Muscle of leg (tissue), 3 donors: ENCODE measurements at regions not wholly inside any gene's neighbourhood (a gene's known extent, or its start where the extent isn't known, plus 50 kb on each side); places are given as distances from the start of the nearest gene placed in this dataset.

ENCODE experiments used
- DNase-seq: peaks from one replicate; pipeline ENCODE4 v3.0.0; 2013
- H3K27ac ChIP-seq: one replicate; pipeline ENCODE4 v1.5.1; 2013; ENCODE audit warnings: mild to moderate bottlenecking, low read length, control low read depth
- H3K27me3 ChIP-seq: one replicate; pipeline ENCODE4 v1.6.1; 2013; ENCODE audit warnings: low read length; ENCODE audit not compliant: control insufficient read depth, insufficient read depth
- H3K36me3 ChIP-seq: one replicate; pipeline ENCODE4 v1.6.1; 2013; ENCODE audit warnings: low read length; ENCODE audit not compliant: control insufficient read depth, insufficient read depth
- H3K4me1 ChIP-seq: one replicate; pipeline ENCODE4 v1.6.1; 2013; ENCODE audit warnings: low read length; ENCODE audit not compliant: control insufficient read depth, insufficient read depth
- H3K4me3 ChIP-seq: one replicate; pipeline ENCODE4 v1.5.1; 2013; ENCODE audit warnings: low read length, control low read depth
- H3K9me3 ChIP-seq: replicated peaks from 2 replicates; pipeline ENCODE4 v1.6.1; 2013; ENCODE audit warnings: low read depth, low read length; ENCODE audit not compliant: control insufficient read depth
- WGBS: methylation state at CpG from one replicate; pipeline ENCODE4 v1.1.5; 2013; ENCODE audit warnings: missing lambda C conversion rate; ENCODE audit not compliant: insufficient coverage; 5-methylcytosine and 5-hydroxymethylcytosine counted together

DNA sequence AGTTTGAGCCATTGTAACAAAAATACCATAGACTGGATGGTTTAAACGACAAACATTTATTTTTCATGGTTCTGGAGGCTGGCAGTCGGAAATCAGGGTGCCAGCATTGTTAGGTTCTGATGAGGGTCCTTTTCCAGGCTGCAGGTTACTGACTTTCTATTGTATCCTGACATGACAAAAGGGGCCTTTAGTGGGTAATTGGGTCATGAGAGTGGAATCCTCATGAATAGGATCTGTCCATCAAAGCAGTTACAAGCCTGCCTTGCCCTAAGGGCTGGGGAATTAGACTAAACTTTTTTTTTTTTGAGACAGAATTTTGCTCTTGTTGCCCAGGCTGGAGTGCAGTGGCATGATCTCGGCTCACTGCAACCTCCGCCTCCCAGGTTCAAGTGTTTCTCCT, 347.9 kb upstream of the TSHZ2 start:
- no peak for DNase-seq
- no CpG with 5 or more reads among the region's 4 CpGs for WGBS
- Histone ChIP-seq H3K36me3 (no peaks in the 10 kb centered on the region), H3K27ac (no peak overlapping the region), H3K27me3 (no peaks in the 10 kb centered on the region), H3K4me3 (no peak overlapping the region), H3K9me3 (no peaks in the 10 kb centered on the region), H3K4me1 (no peaks in the 10 kb centered on the region)

DNA sequence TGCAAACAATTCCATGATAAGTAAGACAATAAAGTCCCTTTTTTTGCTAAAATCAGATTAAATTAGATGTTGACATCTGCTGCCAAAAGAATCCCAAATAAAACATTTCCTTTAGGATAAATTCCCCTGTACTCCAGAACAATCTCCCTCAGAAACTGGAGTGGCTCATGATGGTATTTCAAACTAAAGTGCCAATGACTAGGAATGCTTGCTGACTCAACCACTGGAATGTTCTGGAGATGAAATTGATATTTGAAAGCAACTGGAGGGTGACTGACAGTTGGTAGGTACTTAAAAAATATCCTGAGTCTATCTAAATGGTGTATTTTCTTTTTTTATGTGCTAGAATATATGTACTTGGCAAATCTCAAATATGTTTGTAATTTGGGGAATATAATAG, 350.1 kb upstream of the TSHZ2 start:
- H3K4me3 ChIP-seq = no peak overlapping the region
- no peak overlapping the region for H3K27ac ChIP-seq
- H3K36me3 ChIP-seq = no peaks in the 10 kb centered on the region
- DNase-seq = no peak
- no peaks in the 10 kb centered on the region for H3K9me3 ChIP-seq
- H3K4me1 ChIP-seq = no peaks in the 10 kb centered on the region
- no peaks in the 10 kb centered on the region for H3K27me3 ChIP-seq

DNA sequence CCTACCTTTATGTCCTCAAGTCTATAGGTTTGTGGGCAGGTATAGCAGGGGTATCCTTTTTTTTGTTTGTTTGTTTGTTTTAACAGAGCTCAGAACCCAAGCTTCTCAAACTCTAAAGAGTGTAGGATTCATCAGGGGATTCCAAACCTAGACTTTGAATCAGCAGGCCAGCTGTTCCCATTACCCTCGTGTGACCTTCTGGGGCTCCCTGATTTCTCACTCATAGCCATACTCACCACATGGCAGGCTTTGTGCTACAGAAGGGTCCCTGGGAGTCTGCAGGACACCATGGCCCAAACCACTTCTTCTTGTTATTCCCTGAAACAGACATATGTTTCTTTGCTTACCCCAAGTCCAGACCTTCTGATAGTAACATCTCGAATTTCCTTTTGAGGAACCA, 350.8 kb upstream of the TSHZ2 start:
- DNase-seq = no peak
- Histone ChIP-seq H3K4me1 (no peaks in the 10 kb centered on the region), H3K27me3 (no peaks in the 10 kb centered on the region), H3K27ac (no peak overlapping the region), H3K4me3 (no peak overlapping the region), H3K9me3 (no peaks in the 10 kb centered on the region), H3K36me3 (no peaks in the 10 kb centered on the region)
- WGBS = 80% methylated on average over 2 of the region's 2 CpGs

DNA sequence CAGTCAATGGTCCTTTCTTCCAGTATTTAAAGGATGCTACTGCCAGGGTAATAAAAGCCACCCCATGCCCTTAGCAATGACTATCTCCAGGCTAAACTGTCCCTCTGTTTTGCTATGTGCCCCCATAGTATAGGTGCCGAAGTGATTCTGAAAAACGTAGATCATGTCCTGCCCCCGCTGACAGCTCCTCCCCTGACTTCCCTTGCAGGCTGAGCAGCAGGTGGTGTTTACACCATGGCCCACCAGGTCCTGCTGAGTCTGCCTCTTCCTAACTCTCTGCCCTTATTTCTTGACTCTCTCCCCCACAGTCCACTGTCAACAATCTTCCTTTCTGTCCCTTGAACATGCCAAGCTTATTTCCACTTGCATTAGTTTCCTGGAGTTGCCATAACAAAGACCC, 352.5 kb upstream of the TSHZ2 start:
- Histone ChIP-seq H3K4me1 (no peaks in the 10 kb centered on the region), H3K27ac (no peak overlapping the region), H3K9me3 (no peaks in the 10 kb centered on the region), H3K36me3 (no peaks in the 10 kb centered on the region), H3K27me3 (no peaks in the 10 kb centered on the region), H3K4me3 (no peak overlapping the region)
- WGBS = 67% methylated on average over 2 of the region's 3 CpGs
- DNase-seq = no peak

DNA sequence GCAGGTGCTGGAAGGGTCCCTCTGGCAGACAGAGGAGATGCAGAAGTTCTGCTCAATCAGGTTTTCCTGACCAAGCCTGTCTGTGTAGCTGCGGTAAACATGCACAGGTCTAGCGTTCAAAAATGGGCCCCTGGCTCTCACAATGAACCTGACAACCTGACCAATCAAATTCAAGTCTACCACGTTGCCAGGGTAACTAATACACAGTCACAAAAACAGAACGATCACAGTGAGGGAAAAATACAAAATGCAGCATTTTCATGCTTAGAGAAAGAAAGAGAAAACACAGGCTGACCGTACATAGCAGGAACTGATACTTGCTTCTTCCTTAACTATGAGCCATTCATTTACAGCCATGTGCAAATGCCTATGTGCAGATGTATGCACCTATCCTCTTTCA, 353.1 kb upstream of the TSHZ2 start:
- no peaks in the 10 kb centered on the region for H3K4me1 ChIP-seq
- H3K27me3 ChIP-seq = no peaks in the 10 kb centered on the region
- WGBS = 7% methylated on average over 2 of the region's 5 CpGs
- DNase-seq = peak; percentile 32
- H3K9me3 ChIP-seq = no peaks in the 10 kb centered on the region
- H3K27ac ChIP-seq = no peak overlapping the region
- H3K36me3 ChIP-seq = no peaks in the 10 kb centered on the region
- no peak overlapping the region for H3K4me3 ChIP-seq

DNA sequence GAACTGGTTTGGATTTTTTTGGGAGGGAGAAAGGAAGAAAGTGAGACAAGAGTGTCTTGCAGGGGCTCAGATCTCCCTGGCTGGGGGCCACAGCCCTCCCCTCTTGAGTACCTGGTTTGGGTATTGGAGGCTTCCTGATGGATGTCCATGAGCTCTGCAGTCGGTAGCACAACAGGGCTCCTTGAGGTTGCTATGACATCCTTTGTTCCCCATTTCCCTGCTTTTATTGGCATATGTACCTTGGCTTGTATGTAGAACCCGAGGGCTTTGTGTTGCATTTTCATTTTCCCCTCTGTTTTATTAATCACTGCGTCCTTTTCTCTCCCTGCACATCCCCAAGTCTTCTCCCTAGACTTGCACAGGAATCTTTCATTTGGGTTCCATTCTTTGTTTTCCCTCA, 355.5 kb upstream of the TSHZ2 start:
- no CpG with 5 or more reads among the region's 3 CpGs for whole genome bisulfite sequencing
- Histone ChIP-seq H3K27me3 (no peaks in the 10 kb centered on the region), H3K4me1 (no peaks in the 10 kb centered on the region), H3K36me3 (no peaks in the 10 kb centered on the region), H3K27ac (no peak overlapping the region), H3K4me3 (no peak overlapping the region), H3K9me3 (no peaks in the 10 kb centered on the region)
- peak; percentile 30 for DNase-seq

DNA sequence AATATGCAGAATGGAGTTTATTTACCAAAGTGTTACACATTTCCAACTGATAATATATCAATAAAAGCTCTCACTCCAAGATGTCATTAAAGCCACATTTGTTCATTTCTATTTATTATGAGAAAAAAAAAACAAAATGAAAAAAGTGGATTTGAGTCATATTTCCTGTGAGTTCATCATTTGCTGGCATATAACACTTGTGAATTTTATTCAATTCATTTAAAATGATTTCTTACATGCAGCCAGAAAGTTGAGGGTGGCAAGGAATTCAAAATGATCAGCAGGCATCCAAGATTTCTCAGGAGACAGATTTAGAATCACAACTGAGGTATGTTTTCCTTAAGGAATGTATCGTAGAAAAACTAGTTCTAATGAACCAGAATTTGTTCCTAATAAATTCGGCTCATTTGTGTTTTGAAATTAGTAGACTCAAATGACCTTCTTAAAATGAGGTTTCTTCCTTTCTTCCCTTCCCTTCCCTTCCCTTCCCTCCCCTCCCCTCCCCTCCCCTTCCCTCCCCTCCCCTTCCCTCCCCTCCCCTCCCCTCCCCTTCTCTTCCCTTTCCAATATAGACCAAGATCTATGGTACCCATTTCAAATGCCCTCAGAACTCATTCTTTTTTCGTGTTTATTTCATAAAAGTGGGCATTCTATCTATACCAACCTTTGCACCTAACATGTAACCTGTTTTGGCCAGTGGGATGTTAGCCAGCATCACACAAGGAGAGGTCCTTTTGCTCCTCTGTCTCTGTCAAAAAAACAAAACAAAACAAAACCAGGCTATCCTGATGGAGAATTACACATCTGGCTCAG, 357.9 kb upstream of the TSHZ2 start:
- H3K9me3 ChIP-seq = no peaks in the 10 kb centered on the region
- no peak overlapping the region for H3K27ac ChIP-seq
- no peaks in the 10 kb centered on the region for H3K4me1 ChIP-seq
- no peaks in the 10 kb centered on the region for H3K27me3 ChIP-seq
- H3K4me3 ChIP-seq = no peak overlapping the region
- DNase-seq = no peak
- no peaks in the 10 kb centered on the region for H3K36me3 ChIP-seq
- WGBS = 86% methylated on average over 1 of the region's 3 CpGs

DNA sequence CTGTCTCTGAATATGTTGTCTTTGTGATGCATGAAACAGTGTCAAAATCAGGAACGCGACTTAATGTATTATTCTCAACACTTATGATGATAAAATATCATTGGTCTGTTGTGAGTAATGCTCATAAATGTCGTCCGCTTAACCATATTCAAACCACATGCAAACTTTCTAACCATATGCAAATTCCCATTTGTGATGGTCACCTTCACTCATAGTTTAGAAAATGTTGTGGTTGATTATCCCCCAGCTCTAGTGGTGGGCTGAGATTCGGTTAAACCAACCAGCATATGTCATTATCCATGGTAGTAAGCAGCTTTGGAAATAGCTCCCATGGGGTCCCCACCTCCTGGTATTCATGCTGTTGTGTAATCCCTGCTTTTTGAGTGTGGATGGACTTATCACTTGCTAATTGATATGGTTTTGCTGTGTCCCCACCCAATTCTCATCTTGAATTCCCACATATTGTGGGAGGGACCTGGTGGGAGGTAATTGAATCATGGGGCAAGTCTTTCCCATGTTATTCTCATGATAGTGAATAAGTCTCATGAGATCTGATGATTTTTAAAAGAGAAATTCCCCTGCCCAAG, 360.0 kb upstream of the TSHZ2 start:
- H3K4me3 ChIP-seq = no peak overlapping the region
- DNase-seq = no peak
- H3K27me3 ChIP-seq = no peaks in the 10 kb centered on the region
- no peaks in the 10 kb centered on the region for H3K9me3 ChIP-seq
- H3K4me1 ChIP-seq = no peaks in the 10 kb centered on the region
- WGBS = no CpG with 5 or more reads among the region's 5 CpGs
- no peaks in the 10 kb centered on the region for H3K36me3 ChIP-seq
- H3K27ac ChIP-seq = no peak overlapping the region

DNA sequence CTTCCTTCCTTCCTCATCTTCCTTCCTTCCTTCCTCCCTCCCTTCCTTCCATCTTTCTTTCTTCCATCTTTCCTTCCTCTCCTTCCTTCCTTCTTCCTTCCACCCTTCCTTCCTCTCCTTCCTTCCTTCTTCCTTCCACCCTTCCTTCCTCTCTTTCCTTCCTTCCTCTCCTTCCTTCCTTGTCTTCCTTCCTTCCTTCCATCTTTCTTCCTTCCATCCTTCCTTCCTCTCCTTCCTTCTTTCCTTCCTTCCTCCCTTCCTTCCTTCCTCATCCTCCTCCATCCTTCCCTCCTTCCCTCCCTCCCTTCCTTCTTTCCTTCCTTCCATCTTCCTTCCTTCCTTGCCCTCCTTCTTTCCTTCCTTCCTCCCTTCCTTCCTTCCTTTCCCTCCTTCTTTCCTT, 361.4 kb upstream of the TSHZ2 start:
- no peak for DNase-seq
- Histone ChIP-seq H3K27ac (no peak overlapping the region), H3K4me1 (no peaks in the 10 kb centered on the region), H3K4me3 (no peak overlapping the region), H3K9me3 (no peaks in the 10 kb centered on the region), H3K36me3 (no peaks in the 10 kb centered on the region), H3K27me3 (no peaks in the 10 kb centered on the region)

DNA sequence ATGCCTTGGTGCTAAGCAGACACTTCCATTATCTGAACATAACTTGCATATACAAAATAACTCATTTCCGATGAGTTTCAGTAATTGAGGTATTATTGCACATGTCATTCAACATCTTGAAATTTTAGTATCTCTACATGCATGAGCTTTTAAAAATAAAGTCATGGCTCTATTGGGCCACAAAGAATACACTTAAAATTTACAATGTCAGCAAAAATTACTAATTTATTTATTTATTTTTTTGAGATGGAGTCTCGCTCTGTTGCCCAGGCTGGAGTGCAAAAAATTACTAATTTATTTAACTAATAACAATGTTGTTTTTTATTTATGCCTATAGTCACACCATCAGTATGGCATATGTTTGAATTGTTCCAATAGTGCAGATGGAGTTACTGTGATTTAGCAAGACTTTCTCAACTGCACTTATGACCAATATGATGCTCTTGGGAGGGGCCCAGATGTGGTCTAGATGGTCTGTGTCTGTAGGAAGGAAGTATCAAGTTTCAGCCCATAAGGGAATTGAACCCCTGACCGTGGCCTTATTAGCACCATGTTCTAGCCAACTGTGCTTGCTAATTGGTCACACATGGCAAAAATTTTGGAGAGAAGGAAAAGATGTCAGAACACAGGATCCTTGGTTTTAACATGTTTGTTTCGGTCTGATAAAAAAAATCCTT, 370.7 kb upstream of the TSHZ2 start:
- Histone ChIP-seq H3K27me3 (no peaks in the 10 kb centered on the region), H3K36me3 (no peaks in the 10 kb centered on the region), H3K9me3 (no peaks in the 10 kb centered on the region), H3K4me1 (no peaks in the 10 kb centered on the region), H3K27ac (no peak overlapping the region), H3K4me3 (no peak overlapping the region)
- DNase-seq = peak; percentile 78
- 17% methylated on average over 2 of the region's 4 CpGs for WGBS
